ENCODE measurements at regions not wholly inside any gene's neighbourhood (a gene's known extent, or its start where the extent isn't known, plus 50 kb on each side); places are given as distances from the start of the nearest gene placed in this dataset.
"Not testable (repeated sequence)": the region's sequence is repeated elsewhere in the genome, so short reads cannot be mapped to it uniquely, and the experiment has no call there.

DNA sequence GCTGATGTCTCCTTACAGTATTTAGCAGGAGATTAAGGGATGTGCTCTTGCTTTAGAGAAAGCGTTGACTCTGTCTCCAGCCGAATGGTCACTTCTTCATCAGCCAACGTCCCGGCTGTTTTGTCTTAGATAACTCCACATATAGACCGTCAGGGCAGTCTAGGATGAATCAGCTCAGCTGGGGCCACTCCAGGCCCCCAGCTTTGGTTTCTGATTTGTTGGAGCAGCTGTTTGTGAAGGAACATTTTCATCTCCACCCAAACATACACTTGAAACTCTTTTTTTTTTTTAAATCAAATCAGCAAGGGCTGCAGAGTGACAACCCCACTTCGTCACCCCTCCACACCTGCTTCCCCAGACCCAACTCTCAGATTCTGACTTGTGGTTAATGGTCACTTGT lies 206.1 kb upstream of the GALNT2 start:
- no peaks in the 10 kb centered on the region for H3K9me3 ChIP-seq (ENCODE audit: control insufficient read depth, insufficient read depth, low read length)
- no peak overlapping the region for H3K4me3 ChIP-seq (ENCODE audit: low read depth, low read length)
- DNase-seq (ENCODE audit: low read depth in 4 of 6, low spot score in 6 of 6): no peak
- H3K27me3 ChIP-seq (ENCODE audit: control insufficient read depth, insufficient read depth, low read length): no peaks in the 10 kb centered on the region
- WGBS (ENCODE audit: insufficient coverage): 100% methylated on average over 1 of the region's 6 CpGs
- no peaks in the 10 kb centered on the region for H3K36me3 ChIP-seq (ENCODE audit: control insufficient read depth, insufficient read depth, low read length)
- H3K4me1 ChIP-seq (ENCODE audit: control insufficient read depth, insufficient read depth, low read length): peaks cover 30% of the 10 kb centered on the region
- H3K27ac ChIP-seq (ENCODE audit: low read depth, low read length): no peak overlapping the region

DNA sequence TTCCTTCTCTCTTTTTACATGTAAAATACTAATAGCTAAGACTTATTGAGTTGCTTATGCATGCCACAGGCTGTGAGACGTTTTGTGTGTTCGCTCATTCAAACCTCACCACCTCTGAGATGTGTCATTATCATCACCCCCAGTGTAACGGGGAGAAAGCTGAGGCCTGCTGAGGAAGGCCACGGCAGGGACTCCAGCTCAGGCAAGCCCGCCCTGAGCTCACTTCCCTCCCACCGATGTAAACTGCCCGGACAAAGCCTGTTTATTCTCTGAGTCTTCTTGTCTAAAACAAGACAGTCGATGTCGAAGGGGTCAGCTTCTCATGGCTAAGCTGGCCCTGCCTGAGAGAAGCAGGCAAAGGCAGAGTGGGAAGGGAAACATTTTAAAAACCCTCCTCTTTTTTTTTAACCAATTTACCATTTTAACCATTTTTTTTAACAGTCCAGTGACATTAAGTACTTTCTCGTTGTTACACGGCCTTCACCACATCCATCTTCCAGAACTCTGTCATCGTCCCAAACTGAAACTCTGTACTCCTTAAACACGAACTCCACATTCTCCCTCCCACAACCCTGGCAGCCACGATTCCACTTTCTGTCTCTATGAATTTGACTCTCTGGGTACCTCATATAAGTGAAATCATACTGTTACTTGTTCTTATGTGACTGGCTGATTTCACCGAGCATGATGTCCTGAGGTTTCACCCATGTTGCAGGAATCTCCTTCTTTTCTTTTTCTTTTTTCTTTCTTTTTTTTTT lies 204.8 kb upstream of the GALNT2 start:
- Histone ChIP-seq H3K36me3 (ENCODE audit: control insufficient read depth, insufficient read depth, low read length) (no peaks in the 10 kb centered on the region), H3K4me1 (ENCODE audit: control insufficient read depth, insufficient read depth, low read length) (peaks cover 30% of the 10 kb centered on the region), H3K27me3 (ENCODE audit: control insufficient read depth, insufficient read depth, low read length) (no peaks in the 10 kb centered on the region), H3K9me3 (ENCODE audit: control insufficient read depth, insufficient read depth, low read length) (no peaks in the 10 kb centered on the region), H3K27ac (ENCODE audit: low read depth, low read length) (peak overlapping the region; percentile 75), H3K4me3 (ENCODE audit: low read depth, low read length) (no peak overlapping the region)
- 15% methylated on average over 9 of the region's 15 CpGs for WGBS (ENCODE audit: insufficient coverage)
- peak in 2 of 6 donors; percentile 61 to 69 for DNase-seq (ENCODE audit: low read depth in 4 of 6, low spot score in 6 of 6)

DNA sequence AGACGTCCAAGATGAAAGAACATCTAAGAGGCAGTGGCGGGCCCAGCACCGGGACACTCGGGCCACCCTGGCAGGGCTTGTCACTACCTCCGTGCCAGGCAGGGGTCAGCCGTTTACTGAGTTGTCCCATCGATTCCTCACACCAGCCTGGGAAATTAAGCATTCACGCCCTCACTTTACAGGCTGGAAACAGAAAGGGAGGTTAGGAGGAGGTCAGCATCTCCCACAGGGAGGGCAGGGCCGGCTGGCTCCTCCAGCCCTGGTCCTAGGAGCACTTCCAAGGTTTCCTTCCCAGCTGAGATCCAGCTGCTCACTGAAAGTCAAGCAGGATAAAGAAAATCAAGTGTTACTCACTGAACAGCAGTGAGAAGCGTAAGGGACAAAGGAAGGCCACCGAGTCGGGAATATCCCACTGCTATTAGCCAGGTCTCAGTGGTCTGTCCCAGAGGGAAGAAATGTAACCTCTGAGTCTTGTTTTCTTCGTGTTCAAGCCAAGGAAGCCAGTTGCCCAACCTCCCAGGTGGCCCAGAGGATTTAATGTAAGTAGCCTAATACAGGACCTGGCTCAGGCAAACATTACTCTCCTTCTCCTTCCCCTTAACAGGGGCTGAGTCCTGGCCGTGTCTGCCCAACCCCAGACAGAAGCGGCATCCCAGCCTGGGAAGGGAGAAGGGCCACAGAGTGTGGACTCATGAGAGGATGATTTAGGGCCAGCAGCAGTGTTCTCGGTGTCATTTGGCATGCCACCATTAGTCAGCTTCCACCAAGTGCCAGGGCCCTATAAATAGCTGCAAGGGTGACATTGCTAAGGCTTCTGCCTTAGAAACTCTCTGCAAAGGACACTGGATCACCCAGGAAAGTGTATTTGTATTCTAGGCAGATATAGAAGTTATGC lies 203.1 kb upstream of the GALNT2 start:
- peak overlapping the region; percentile 82 for H3K27ac ChIP-seq (ENCODE audit: low read depth, low read length)
- H3K4me1 ChIP-seq (ENCODE audit: control insufficient read depth, insufficient read depth, low read length): peaks cover 32% of the 10 kb centered on the region
- no peaks in the 10 kb centered on the region for H3K9me3 ChIP-seq (ENCODE audit: control insufficient read depth, insufficient read depth, low read length)
- WGBS (ENCODE audit: insufficient coverage): 44% methylated on average over 12 of the region's 16 CpGs
- H3K36me3 ChIP-seq (ENCODE audit: control insufficient read depth, insufficient read depth, low read length): no peaks in the 10 kb centered on the region
- H3K4me3 ChIP-seq (ENCODE audit: low read depth, low read length): no peak overlapping the region
- no peaks in the 10 kb centered on the region for H3K27me3 ChIP-seq (ENCODE audit: control insufficient read depth, insufficient read depth, low read length)
- peak in 2 of 6 donors; percentile 69 to 72 for DNase-seq (ENCODE audit: low read depth in 4 of 6, low spot score in 6 of 6)

GRCh38 chr1:229864686-229865230 lies 202.3 kb upstream of the GALNT2 start:
- Histone ChIP-seq H3K27me3 (ENCODE audit: control insufficient read depth, insufficient read depth, low read length) (no peaks in the 10 kb centered on the region), H3K4me3 (ENCODE audit: low read depth, low read length) (no peak overlapping the region), H3K27ac (ENCODE audit: low read depth, low read length) (peak overlapping the region; percentile 82), H3K36me3 (ENCODE audit: control insufficient read depth, insufficient read depth, low read length) (no peaks in the 10 kb centered on the region), H3K4me1 (ENCODE audit: control insufficient read depth, insufficient read depth, low read length) (peaks cover 41% of the 10 kb centered on the region), H3K9me3 (ENCODE audit: control insufficient read depth, insufficient read depth, low read length) (no peaks in the 10 kb centered on the region)
- DNase-seq (ENCODE audit: low read depth in 4 of 6, low spot score in 6 of 6): peak in 2 of 6 donors; percentile 41 to 84
- 47% methylated on average over 8 of the region's 15 CpGs for WGBS (ENCODE audit: insufficient coverage)

DNA sequence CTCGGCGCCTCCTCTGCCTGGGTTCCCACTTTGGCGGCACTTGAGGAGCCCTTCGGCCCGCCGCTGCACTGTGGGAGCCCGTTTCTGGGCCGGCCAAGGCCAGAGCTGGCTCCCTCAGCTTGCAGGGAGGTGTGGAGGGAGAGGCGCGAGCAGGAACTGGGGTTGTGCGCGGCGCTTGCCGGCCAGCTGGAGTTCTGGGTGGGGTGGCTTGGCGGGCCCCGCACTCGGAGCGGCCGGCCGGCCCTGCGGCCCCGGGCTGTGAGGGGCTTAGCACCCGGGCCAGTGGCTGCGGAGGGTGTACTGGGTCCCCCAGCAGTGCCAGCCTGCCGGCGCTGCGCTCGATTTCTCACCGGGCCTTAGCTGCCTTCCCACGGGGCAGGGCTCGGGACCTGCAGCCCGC lies 201.7 kb upstream of the GALNT2 start:
- H3K4me1 ChIP-seq (ENCODE audit: control insufficient read depth, insufficient read depth, low read length): peaks cover 46% of the 10 kb centered on the region
- not testable (repeated sequence) for H3K4me3 ChIP-seq (ENCODE audit: low read depth, low read length); DNase-seq (ENCODE audit: low read depth in 4 of 6, low spot score in 6 of 6); H3K36me3 ChIP-seq (ENCODE audit: control insufficient read depth, insufficient read depth, low read length); H3K9me3 ChIP-seq (ENCODE audit: control insufficient read depth, insufficient read depth, low read length); H3K27ac ChIP-seq (ENCODE audit: low read depth, low read length); H3K27me3 ChIP-seq (ENCODE audit: control insufficient read depth, insufficient read depth, low read length)
- 90% methylated on average over 27 of the region's 32 CpGs for WGBS (ENCODE audit: insufficient coverage)

- Histone ChIP-seq H3K36me3 (ENCODE audit: control insufficient read depth, insufficient read depth, low read length) (no peaks in the 10 kb centered on the region), H3K4me3 (ENCODE audit: low read depth, low read length) (no peak overlapping the region), H3K4me1 (ENCODE audit: control insufficient read depth, insufficient read depth, low read length) (peaks cover 41% of the 10 kb centered on the region), H3K27me3 (ENCODE audit: control insufficient read depth, insufficient read depth, low read length) (no peaks in the 10 kb centered on the region), H3K9me3 (ENCODE audit: control insufficient read depth, insufficient read depth, low read length) (no peaks in the 10 kb centered on the region), H3K27ac (ENCODE audit: low read depth, low read length) (no peak overlapping the region)
- WGBS (ENCODE audit: insufficient coverage): 93% methylated on average over 2 of the region's 3 CpGs
- DNase-seq (ENCODE audit: low read depth in 4 of 6, low spot score in 6 of 6): no peak
Observed at GRCh38 chr1:229867726-229868125, 199.3 kb upstream of the GALNT2 start.

DNA sequence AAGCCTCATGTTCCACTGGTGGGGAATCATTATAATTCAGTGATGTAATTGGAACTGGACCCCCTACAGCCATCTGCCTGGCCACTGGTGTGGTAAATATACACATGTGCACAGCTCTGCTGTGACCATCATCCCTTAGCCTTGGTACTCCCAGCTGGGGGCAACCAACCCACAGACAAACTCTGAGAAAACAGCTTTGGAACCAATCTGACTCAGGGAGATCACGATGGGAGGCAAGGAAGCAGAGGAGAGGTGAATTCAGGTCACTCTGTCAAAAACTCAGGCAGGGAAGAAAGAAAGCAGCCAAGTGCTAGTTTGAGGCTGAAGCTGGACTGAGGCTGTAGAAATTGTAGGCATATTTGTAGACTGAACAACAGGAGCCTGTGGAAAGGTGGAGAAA lies 197.8 kb upstream of the GALNT2 start:
- Histone ChIP-seq H3K27me3 (ENCODE audit: control insufficient read depth, insufficient read depth, low read length) (no peaks in the 10 kb centered on the region), H3K4me1 (ENCODE audit: control insufficient read depth, insufficient read depth, low read length) (peaks cover 29% of the 10 kb centered on the region), H3K36me3 (ENCODE audit: control insufficient read depth, insufficient read depth, low read length) (no peaks in the 10 kb centered on the region), H3K9me3 (ENCODE audit: control insufficient read depth, insufficient read depth, low read length) (no peaks in the 10 kb centered on the region), H3K4me3 (ENCODE audit: low read depth, low read length) (no peak overlapping the region), H3K27ac (ENCODE audit: low read depth, low read length) (no peak overlapping the region)
- peak in 1 of 6 donors; percentile 28 for DNase-seq (ENCODE audit: low read depth in 4 of 6, low spot score in 6 of 6)
- WGBS (ENCODE audit: insufficient coverage): no CpG with 5 or more reads among the region's 1 CpG

DNA sequence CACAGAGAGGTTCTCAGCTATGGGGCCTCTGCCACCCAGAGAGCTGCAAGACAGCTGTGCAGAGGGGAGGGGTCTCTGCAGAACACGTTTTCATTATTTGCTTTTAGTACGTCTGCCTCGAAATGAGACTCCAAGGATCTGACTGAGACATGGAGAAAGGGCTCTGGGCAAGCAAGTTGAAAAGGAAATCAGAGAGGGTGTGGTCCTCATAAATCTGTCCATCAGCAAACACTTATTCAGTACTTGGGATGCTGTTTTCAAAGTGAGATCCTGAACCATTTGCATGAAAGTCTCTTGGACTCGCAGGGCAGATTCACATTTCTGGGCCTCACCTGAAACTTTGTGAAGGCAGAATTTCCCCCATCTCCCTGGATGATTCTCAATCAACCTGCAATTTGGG lies 197.4 kb upstream of the GALNT2 start:
- H3K27ac ChIP-seq (ENCODE audit: low read depth, low read length): no peak overlapping the region
- H3K27me3 ChIP-seq (ENCODE audit: control insufficient read depth, insufficient read depth, low read length): no peaks in the 10 kb centered on the region
- H3K36me3 ChIP-seq (ENCODE audit: control insufficient read depth, insufficient read depth, low read length): no peaks in the 10 kb centered on the region
- WGBS (ENCODE audit: insufficient coverage): 51% methylated on average over 4 of the region's 4 CpGs
- no peaks in the 10 kb centered on the region for H3K9me3 ChIP-seq (ENCODE audit: control insufficient read depth, insufficient read depth, low read length)
- H3K4me1 ChIP-seq (ENCODE audit: control insufficient read depth, insufficient read depth, low read length): peaks cover 26% of the 10 kb centered on the region
- no peak overlapping the region for H3K4me3 ChIP-seq (ENCODE audit: low read depth, low read length)
- DNase-seq (ENCODE audit: low read depth in 4 of 6, low spot score in 6 of 6): no peak

- Histone ChIP-seq H3K27me3 (ENCODE audit: control insufficient read depth, insufficient read depth, low read length) (no peaks in the 10 kb centered on the region), H3K27ac (ENCODE audit: low read depth, low read length) (no peak overlapping the region), H3K4me1 (ENCODE audit: control insufficient read depth, insufficient read depth, low read length) (peaks cover 20% of the 10 kb centered on the region), H3K9me3 (ENCODE audit: control insufficient read depth, insufficient read depth, low read length) (no peaks in the 10 kb centered on the region), H3K36me3 (ENCODE audit: control insufficient read depth, insufficient read depth, low read length) (no peaks in the 10 kb centered on the region), H3K4me3 (ENCODE audit: low read depth, low read length) (no peak overlapping the region)
- DNase-seq (ENCODE audit: low read depth in 4 of 6, low spot score in 6 of 6): peak in 2 of 6 donors; percentile 29 to 65
- 65% methylated on average over 1 of the region's 2 CpGs for WGBS (ENCODE audit: insufficient coverage)
Observed at GRCh38 chr1:229870381-229870780, 196.7 kb upstream of the GALNT2 start.

All from spinal cord (tissue), 9 donors.